OCI-LY3 (cell line): ENCODE measurements at regions not wholly inside any gene's neighbourhood (a gene's known extent, or its start where the extent isn't known, plus 50 kb on each side); places are given as distances from the start of the nearest gene placed in this dataset.

ENCODE experiments used
- H2AFZ ChIP-seq: fragments of 200-600, 300-600 bp; shearing (Covaris generic); 2 replicates; pipeline ENCODE4 v1.6.0; 2014; ENCODE audit warnings: antibody characterized with exemption, low read depth, low read length
- H3K27ac ChIP-seq: fragments of 200-600, 300-600 bp; sonication (generic); 2 replicates; pipeline ENCODE4 v1.5.1; 2014; ENCODE audit warnings: mild to moderate bottlenecking, low read length, moderate library complexity, mixed read lengths
- H3K27me3 ChIP-seq: fragments of 200-600, 300-600 bp; sonication (generic); 2 replicates; pipeline ENCODE4 v1.6.1; 2014; ENCODE audit warnings: low read depth, low read length, mixed read lengths
- H3K36me3 ChIP-seq: fragments of 200-600, 300-600 bp; sonication (generic); replicated peaks from 2 replicates; pipeline ENCODE3; 2014; ENCODE audit warnings: low read depth, low read length, mixed read lengths
- H3K4me1 ChIP-seq: fragments of 300-600, 200-600 bp; sonication (generic); 2 replicates; pipeline ENCODE4 v1.6.1; 2014; ENCODE audit warnings: low read length, mixed read lengths
- H3K4me2 ChIP-seq: fragments of 200-600, 300-600 bp; sonication (generic); 2 replicates; pipeline ENCODE4 v1.6.1; 2014; ENCODE audit warnings: low read length, mixed read lengths
- H3K4me3 ChIP-seq: fragments of 300-600, 200-600 bp; sonication (generic); 2 replicates; pipeline ENCODE4 v1.5.1; 2014; ENCODE audit warnings: antibody characterized with exemption, mild to moderate bottlenecking, low read length, moderate library complexity
- H3K79me2 ChIP-seq: fragments of 300-600, 200-600 bp; shearing (Covaris generic); 2 replicates; pipeline ENCODE4 v1.6.1; 2014; ENCODE audit warnings: mild to moderate bottlenecking, low read length, mixed read lengths
- H3K9ac ChIP-seq: fragments of 300-600, 200-600 bp; shearing (Covaris generic); 2 replicates; pipeline ENCODE4 v1.6.0; 2014; ENCODE audit warnings: mild to moderate bottlenecking, low read length, moderate library complexity
- H3K9me3 ChIP-seq: fragments of 200-600, 300-600 bp; shearing (Covaris generic); 2 replicates; pipeline ENCODE4 v1.6.1; 2014; ENCODE audit warnings: low read length, mixed read lengths; ENCODE audit not compliant: insufficient read depth
- H4K20me1 ChIP-seq: fragments of 200-600, 300-600 bp; sonication (generic); 2 replicates; pipeline ENCODE4 v1.6.1; 2016; ENCODE audit warnings: low read length, mixed read lengths; ENCODE audit not compliant: insufficient read depth
- CTCF ChIP-seq: fragments of 200-600, 300-600 bp; sonication (generic); IDR thresholded peaks from 2 replicates; pipeline ENCODE4 v1.5.1; 2014; ENCODE audit warnings: antibody characterized with exemption, low read length, low read depth
- EZH2phosphoT487 ChIP-seq: fragments of 200-600 bp; shearing (Covaris generic); IDR thresholded peaks from 2 replicates; pipeline ENCODE4 v1.6.1; 2018; ENCODE audit warnings: antibody characterized with exemption, mixed run types, low read depth

GRCh38 chr7:156116514-156117215, 304.4 kb upstream of the SHH start:
- no peak overlapping the region for H3K4me2 ChIP-seq

GRCh38 chr7:156115582-156115981, 303.3 kb upstream of the SHH start:
- no peaks in the 10 kb centered on the region for H3K36me3 ChIP-seq
- no peaks in the 10 kb centered on the region for H3K9me3 ChIP-seq
- no peak overlapping the region for H3K27ac ChIP-seq
- H3K79me2 ChIP-seq, result no peaks in the 10 kb centered on the region
- H3K4me3 ChIP-seq, result no peak overlapping the region
- 0 out of 2 replicates have a peak, but pooled peaks cover 6% of the 10 kb centered on the region for H3K27me3 ChIP-seq
- TF ChIP-seq EZH2phosphoT487 (no peak), CTCF (no peak)
- H4K20me1 ChIP-seq, result no peaks in the 10 kb centered on the region
- no peak overlapping the region for H2AFZ ChIP-seq
- H3K9ac ChIP-seq, result no peak overlapping the region
- H3K4me2 ChIP-seq, result no peak overlapping the region
- no peaks in the 10 kb centered on the region for H3K4me1 ChIP-seq

More at GRCh38 chr7:156116514-156117215, 304.4 kb upstream of the SHH start:
- Histone ChIP-seq H3K9ac (no peak overlapping the region), H3K27me3 (0 out of 2 replicates have a peak, but pooled peaks cover 6% of the 10 kb centered on the region), H3K4me3 (no peak overlapping the region), H3K9me3 (no peaks in the 10 kb centered on the region), H3K79me2 (no peaks in the 10 kb centered on the region), H3K4me1 (no peaks in the 10 kb centered on the region), H2AFZ (no peak overlapping the region), H3K27ac (no peak overlapping the region), H4K20me1 (no peaks in the 10 kb centered on the region), H3K36me3 (no peaks in the 10 kb centered on the region)
- no peak for TF ChIP-seq EZH2phosphoT487

GRCh38 chr7:156113731-156114130, 301.5 kb upstream of the SHH start:
- H3K4me3 ChIP-seq, result no peak overlapping the region
- no peaks in the 10 kb centered on the region for H3K36me3 ChIP-seq
- H3K9me3 ChIP-seq, result no peaks in the 10 kb centered on the region
- no peak overlapping the region for H3K4me2 ChIP-seq
- no peak for TF ChIP-seq EZH2phosphoT487
- no peaks in the 10 kb centered on the region for H3K79me2 ChIP-seq
- H3K9ac ChIP-seq, result no peak overlapping the region
- no peak overlapping the region for H2AFZ ChIP-seq
- H3K4me1 ChIP-seq, result no peaks in the 10 kb centered on the region
- H4K20me1 ChIP-seq, result no peaks in the 10 kb centered on the region
- H3K27ac ChIP-seq, result no peak overlapping the region
- 0 out of 2 replicates have a peak, but pooled peaks cover 4% of the 10 kb centered on the region for H3K27me3 ChIP-seq

GRCh38 chr7:156109988-156110387, 297.7 kb upstream of the SHH start:
- no peak overlapping the region for H3K27ac ChIP-seq
- H3K79me2 ChIP-seq, result no peaks in the 10 kb centered on the region
- no peak for TF ChIP-seq CTCF
- TF ChIP-seq EZH2phosphoT487, result no peak
- H4K20me1 ChIP-seq, result no peaks in the 10 kb centered on the region
- H3K27me3 ChIP-seq, result no peaks in the 10 kb centered on the region
- no peak overlapping the region for H3K9ac ChIP-seq
- no peaks in the 10 kb centered on the region for H3K9me3 ChIP-seq
- no peak overlapping the region for H2AFZ ChIP-seq
- no peaks in the 10 kb centered on the region for H3K36me3 ChIP-seq
- no peak overlapping the region for H3K4me3 ChIP-seq
- no peak overlapping the region for H3K4me2 ChIP-seq
- no peaks in the 10 kb centered on the region for H3K4me1 ChIP-seq

GRCh38 chr7:156109076-156109475, 296.8 kb upstream of the SHH start:
- Histone ChIP-seq H2AFZ (no peak overlapping the region), H3K4me3 (no peak overlapping the region), H3K79me2 (no peaks in the 10 kb centered on the region), H3K27me3 (no peaks in the 10 kb centered on the region), H3K4me1 (no peaks in the 10 kb centered on the region), H3K27ac (no peak overlapping the region), H3K9me3 (no peaks in the 10 kb centered on the region), H3K4me2 (no peak overlapping the region), H4K20me1 (no peaks in the 10 kb centered on the region), H3K9ac (no peak overlapping the region), H3K36me3 (no peaks in the 10 kb centered on the region)
- no peak for TF ChIP-seq CTCF
- TF ChIP-seq EZH2phosphoT487, result no peak
